ENCODE measurements at regions not wholly inside any gene's neighbourhood (a gene's known extent, or its start where the extent isn't known, plus 50 kb on each side); places are given as distances from the start of the nearest gene placed in this dataset.

GRCh38 chr1:115429884-115430283 lies 91.8 kb upstream of the NGF start:
- no peaks in the 10 kb centered on the region for H3K4me1 ChIP-seq
- H3K4me3 ChIP-seq, result no peak overlapping the region
- no peak for DNase-seq (ENCODE audit: low spot score in 2 of 2)
- in situ Hi-C loops (cut with MboI; ENCODE audit: low sequenced_read_pairs), result no loop called here
- no peaks in the 10 kb centered on the region for H3K27me3 ChIP-seq (ENCODE audit: low read depth)
- no peaks in the 10 kb centered on the region for H3K36me3 ChIP-seq (replicated peaks)
- H3K9me3 ChIP-seq, result no peaks in the 10 kb centered on the region

- in situ Hi-C loops (cut with MboI; ENCODE audit: low sequenced_read_pairs), result no loop called here
- Histone ChIP-seq H3K36me3 (replicated peaks) (no peaks in the 10 kb centered on the region), H3K9me3 (no peaks in the 10 kb centered on the region), H3K4me3 (no peak overlapping the region), H3K27me3 (ENCODE audit: low read depth) (no peaks in the 10 kb centered on the region), H3K4me1 (no peaks in the 10 kb centered on the region)
- no peak for DNase-seq (ENCODE audit: low spot score in 2 of 2)
Observed at GRCh38 chr1:115429241-115429640, 91.2 kb upstream of the NGF start.

GRCh38 chr1:115428676-115429075 lies 90.6 kb upstream of the NGF start:
- H3K4me1 ChIP-seq, result no peaks in the 10 kb centered on the region
- no peaks in the 10 kb centered on the region for H3K27me3 ChIP-seq (ENCODE audit: low read depth)
- no peaks in the 10 kb centered on the region for H3K36me3 ChIP-seq (replicated peaks)
- no peak for DNase-seq (ENCODE audit: low spot score in 2 of 2)
- no peaks in the 10 kb centered on the region for H3K9me3 ChIP-seq
- H3K4me3 ChIP-seq, result no peak overlapping the region
- in situ Hi-C loops (cut with MboI; ENCODE audit: low sequenced_read_pairs), result no loop called here

- no peaks in the 10 kb centered on the region for H3K4me1 ChIP-seq
- H3K4me3 ChIP-seq, result no peak overlapping the region
- in situ Hi-C loops (cut with MboI; ENCODE audit: low sequenced_read_pairs), result no loop called here
- no peaks in the 10 kb centered on the region for H3K9me3 ChIP-seq
- no peaks in the 10 kb centered on the region for H3K36me3 ChIP-seq (replicated peaks)
- DNase-seq (ENCODE audit: low spot score in 2 of 2), result no peak
- no peaks in the 10 kb centered on the region for H3K27me3 ChIP-seq (ENCODE audit: low read depth)
Observed at GRCh38 chr1:115428256-115428655, 90.2 kb upstream of the NGF start.

- no peaks in the 10 kb centered on the region for H3K4me1 ChIP-seq
- no peak overlapping the region for H3K4me3 ChIP-seq
- no peaks in the 10 kb centered on the region for H3K9me3 ChIP-seq
- no peak for DNase-seq (ENCODE audit: low spot score in 2 of 2)
- H3K36me3 ChIP-seq (replicated peaks), result no peaks in the 10 kb centered on the region
- in situ Hi-C loops (cut with MboI; ENCODE audit: low sequenced_read_pairs), result no loop called here
- no peaks in the 10 kb centered on the region for H3K27me3 ChIP-seq (ENCODE audit: low read depth)
Observed at GRCh38 chr1:115426956-115427355, 88.9 kb upstream of the NGF start.

- in situ Hi-C loops (cut with MboI; ENCODE audit: low sequenced_read_pairs), result no loop called here
- no peak for DNase-seq (ENCODE audit: low spot score in 2 of 2)
- Histone ChIP-seq H3K9me3 (no peaks in the 10 kb centered on the region), H3K4me1 (no peaks in the 10 kb centered on the region), H3K4me3 (no peak overlapping the region), H3K27me3 (ENCODE audit: low read depth) (no peaks in the 10 kb centered on the region), H3K36me3 (replicated peaks) (no peaks in the 10 kb centered on the region)
Observed at GRCh38 chr1:115426231-115426771, 88.3 kb upstream of the NGF start.

GRCh38 chr1:115425442-115425841 lies 87.4 kb upstream of the NGF start:
- Histone ChIP-seq H3K4me1 (no peaks in the 10 kb centered on the region), H3K36me3 (replicated peaks) (no peaks in the 10 kb centered on the region), H3K27me3 (ENCODE audit: low read depth) (no peaks in the 10 kb centered on the region), H3K9me3 (no peaks in the 10 kb centered on the region), H3K4me3 (no peak overlapping the region)
- in situ Hi-C loops (cut with MboI; ENCODE audit: low sequenced_read_pairs), result no loop called here
- no peak for DNase-seq (ENCODE audit: low spot score in 2 of 2)

GRCh38 chr1:115423776-115424175 lies 85.7 kb upstream of the NGF start:
- no peaks in the 10 kb centered on the region for H3K36me3 ChIP-seq (replicated peaks)
- no peaks in the 10 kb centered on the region for H3K4me1 ChIP-seq
- H3K4me3 ChIP-seq, result no peak overlapping the region
- H3K27me3 ChIP-seq (ENCODE audit: low read depth), result no peaks in the 10 kb centered on the region
- H3K9me3 ChIP-seq, result no peaks in the 10 kb centered on the region
- DNase-seq (ENCODE audit: low spot score in 2 of 2), result no peak
- in situ Hi-C loops (cut with MboI; ENCODE audit: low sequenced_read_pairs), result no loop called here

- Histone ChIP-seq H3K4me1 (no peaks in the 10 kb centered on the region), H3K36me3 (replicated peaks) (no peaks in the 10 kb centered on the region), H3K27me3 (ENCODE audit: low read depth) (no peaks in the 10 kb centered on the region), H3K9me3 (no peaks in the 10 kb centered on the region), H3K4me3 (no peak overlapping the region)
- no peak for DNase-seq (ENCODE audit: low spot score in 2 of 2)
- in situ Hi-C loops (cut with MboI; ENCODE audit: low sequenced_read_pairs), result no loop called here
Observed at GRCh38 chr1:115419571-115419970, 81.5 kb upstream of the NGF start.

- H3K4me3 ChIP-seq, result no peak overlapping the region
- in situ Hi-C loops (cut with MboI; ENCODE audit: low sequenced_read_pairs), result no loop called here
- H3K36me3 ChIP-seq (replicated peaks), result no peaks in the 10 kb centered on the region
- DNase-seq (ENCODE audit: low spot score in 2 of 2), result no peak
- no peaks in the 10 kb centered on the region for H3K4me1 ChIP-seq
- H3K9me3 ChIP-seq, result no peaks in the 10 kb centered on the region
- H3K27me3 ChIP-seq (ENCODE audit: low read depth), result no peaks in the 10 kb centered on the region
Observed at GRCh38 chr1:115413621-115414020, 75.6 kb upstream of the NGF start.

GRCh38 chr1:115413208-115413607 lies 75.2 kb upstream of the NGF start:
- in situ Hi-C loops (cut with MboI; ENCODE audit: low sequenced_read_pairs), result no loop called here
- no peaks in the 10 kb centered on the region for H3K9me3 ChIP-seq
- no peak for DNase-seq (ENCODE audit: low spot score in 2 of 2)
- no peak overlapping the region for H3K4me3 ChIP-seq
- no peaks in the 10 kb centered on the region for H3K4me1 ChIP-seq
- no peaks in the 10 kb centered on the region for H3K36me3 ChIP-seq (replicated peaks)
- H3K27me3 ChIP-seq (ENCODE audit: low read depth), result no peaks in the 10 kb centered on the region

GRCh38 chr1:115412733-115413132 lies 74.7 kb upstream of the NGF start:
- Histone ChIP-seq H3K27me3 (ENCODE audit: low read depth) (no peaks in the 10 kb centered on the region), H3K36me3 (replicated peaks) (no peaks in the 10 kb centered on the region), H3K9me3 (no peaks in the 10 kb centered on the region), H3K4me3 (no peak overlapping the region), H3K4me1 (no peaks in the 10 kb centered on the region)
- in situ Hi-C loops (cut with MboI; ENCODE audit: low sequenced_read_pairs), result no loop called here
- no peak for DNase-seq (ENCODE audit: low spot score in 2 of 2)

- Histone ChIP-seq H3K9me3 (no peaks in the 10 kb centered on the region), H3K4me1 (no peaks in the 10 kb centered on the region), H3K36me3 (replicated peaks) (no peaks in the 10 kb centered on the region), H3K4me3 (no peak overlapping the region), H3K27me3 (ENCODE audit: low read depth) (no peaks in the 10 kb centered on the region)
- in situ Hi-C loops (cut with MboI; ENCODE audit: low sequenced_read_pairs), result no loop called here
- no peak for DNase-seq (ENCODE audit: low spot score in 2 of 2)
Observed at GRCh38 chr1:115412286-115412685, 74.2 kb upstream of the NGF start.

GRCh38 chr1:115411371-115412063 lies 73.5 kb upstream of the NGF start:
- H3K36me3 ChIP-seq (replicated peaks), result no peaks in the 10 kb centered on the region
- no peaks in the 10 kb centered on the region for H3K27me3 ChIP-seq (ENCODE audit: low read depth)
- H3K9me3 ChIP-seq, result no peaks in the 10 kb centered on the region
- no peak for DNase-seq (ENCODE audit: low spot score in 2 of 2)
- in situ Hi-C loops (cut with MboI; ENCODE audit: low sequenced_read_pairs), result no loop called here
- no peaks in the 10 kb centered on the region for H3K4me1 ChIP-seq
- H3K4me3 ChIP-seq, result no peak overlapping the region
